ENCODE measurements at regions not wholly inside any gene's neighbourhood (a gene's known extent, or its start where the extent isn't known, plus 50 kb on each side); places are given as distances from the start of the nearest gene placed in this dataset.

- H3K27ac ChIP-seq, result no peak overlapping the region
- DNase-seq (ENCODE audit: low read depth, low spot score), result no peak
Measured at GRCh38 chr12:19848421-19848820, 409.1 kb downstream of the AEBP2 start.

- H3K27ac ChIP-seq, result no peak overlapping the region
- DNase-seq (ENCODE audit: low read depth, low spot score), result no peak
Measured at GRCh38 chr12:19849208-19849607, 409.9 kb downstream of the AEBP2 start.

DNA sequence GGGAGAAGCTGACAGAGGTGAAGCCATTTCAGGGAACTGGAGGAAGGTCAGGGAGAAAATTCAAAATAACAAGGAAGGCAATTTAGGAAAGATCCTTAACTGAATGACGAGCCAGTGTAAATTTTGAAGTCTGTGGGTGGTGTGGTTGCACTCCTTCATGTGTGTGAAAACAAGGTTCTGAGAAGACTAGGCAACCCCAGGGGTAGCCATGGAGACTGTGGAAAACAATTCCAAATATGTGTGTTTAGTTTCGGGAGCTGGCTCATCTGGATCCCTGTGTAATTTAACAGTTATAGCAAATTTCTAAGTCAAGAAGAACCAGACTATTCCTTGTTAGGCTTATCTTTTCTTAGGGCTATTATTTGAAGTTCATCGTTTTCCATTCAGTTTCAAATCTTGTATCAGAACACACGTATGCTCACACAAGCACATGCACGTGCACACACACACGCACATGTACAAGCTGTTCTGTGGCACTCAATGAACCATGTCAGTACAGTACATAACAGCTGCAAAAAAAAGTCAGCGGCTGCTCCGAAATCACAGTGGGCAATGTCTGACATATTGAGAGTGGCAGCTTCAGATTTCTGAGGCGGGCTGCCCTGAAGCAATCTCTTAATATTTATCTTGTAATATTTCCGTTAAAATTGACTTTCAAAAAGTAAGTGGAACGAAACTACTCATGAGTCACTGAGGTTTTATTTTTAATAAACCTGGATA is 411.2 kb downstream of the AEBP2 start:
- H3K27ac ChIP-seq, result no peak overlapping the region
- no peak for DNase-seq (ENCODE audit: low read depth, low spot score)

DNA sequence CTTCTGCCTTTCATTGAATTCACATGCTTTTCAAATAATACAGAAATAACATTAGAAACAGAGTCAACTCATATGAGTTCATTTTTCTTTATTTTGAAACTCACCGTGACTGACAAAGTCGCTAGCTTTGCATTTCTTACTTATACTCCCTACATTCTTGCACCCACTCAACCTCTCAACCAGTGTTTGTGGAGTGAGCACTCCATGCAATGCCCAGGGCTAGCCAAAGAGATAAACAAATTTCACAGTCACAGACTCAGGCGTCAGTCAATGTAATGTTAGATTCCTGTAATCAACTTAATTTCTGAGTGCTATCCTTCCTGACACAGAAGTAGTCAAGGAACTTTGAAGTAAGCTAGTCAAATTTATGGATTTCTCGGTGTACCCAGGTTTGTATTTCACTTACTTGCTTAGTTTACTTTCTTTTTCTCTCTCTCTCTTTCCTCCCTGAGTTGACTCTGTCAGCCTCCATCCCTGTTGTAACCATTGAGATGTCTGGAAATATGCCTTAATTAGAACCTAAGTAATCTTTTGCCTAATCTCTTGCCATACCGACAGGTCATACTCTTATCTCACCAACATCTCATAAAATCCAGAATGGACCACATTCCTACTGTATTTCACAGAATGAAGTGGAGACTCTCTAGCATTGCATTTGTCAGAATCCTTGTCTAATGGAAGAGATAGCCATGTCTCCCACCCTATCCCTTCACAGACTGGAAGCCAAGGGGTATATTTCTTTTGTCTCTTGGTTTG is 413.0 kb downstream of the AEBP2 start:
- DNase-seq (ENCODE audit: low read depth, low spot score), result no peak
- H3K27ac ChIP-seq, result no peak overlapping the region

GRCh38 chr12:19855851-19856250 is 416.6 kb downstream of the AEBP2 start:
- no peak overlapping the region for H3K27ac ChIP-seq
- DNase-seq (ENCODE audit: low read depth, low spot score), result no peak

DNA sequence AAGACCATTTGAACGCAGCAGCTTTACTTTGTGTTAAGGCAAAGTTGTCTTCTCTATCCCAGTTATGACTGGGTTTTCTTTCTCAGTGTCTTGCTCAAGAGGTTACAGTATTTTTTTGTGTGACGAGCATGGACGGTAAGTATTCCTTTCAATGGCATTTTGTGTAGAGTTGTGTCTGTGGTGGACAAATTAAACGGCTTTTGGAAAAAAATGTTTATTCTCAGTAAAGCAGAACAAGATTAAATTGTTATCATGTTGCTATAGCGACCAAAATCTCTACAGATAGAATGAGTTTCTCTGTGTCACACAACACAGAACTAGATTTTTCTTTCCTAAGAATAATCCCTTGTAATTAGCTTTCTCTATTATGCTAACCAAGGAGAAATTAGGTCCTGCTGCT is 417.1 kb downstream of the AEBP2 start:
- H3K27ac ChIP-seq, result no peak overlapping the region
- DNase-seq (ENCODE audit: low read depth, low spot score), result no peak

DNA sequence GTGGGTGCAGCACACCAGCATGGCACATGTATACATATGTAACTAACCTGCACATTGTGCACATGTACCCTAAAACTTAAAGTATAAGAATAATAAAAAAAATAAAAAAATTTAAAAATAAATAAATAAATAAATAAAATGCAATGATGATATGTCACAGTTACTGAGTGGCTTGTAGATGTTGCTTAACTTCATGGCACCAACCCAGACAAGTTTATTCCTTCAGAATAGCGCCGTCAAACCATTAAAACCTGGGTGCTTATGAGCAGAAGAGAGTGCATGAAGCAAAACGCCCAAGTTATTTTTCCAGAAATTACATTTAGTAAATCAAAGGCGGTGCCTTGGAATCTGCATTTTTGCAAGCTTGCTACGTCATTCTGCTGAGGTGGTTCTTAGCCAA is 417.9 kb downstream of the AEBP2 start:
- no peak overlapping the region for H3K27ac ChIP-seq
- DNase-seq (ENCODE audit: low read depth, low spot score), result no peak

- H3K27ac ChIP-seq, result no peak overlapping the region
- DNase-seq (ENCODE audit: low read depth, low spot score), result no peak
Measured at GRCh38 chr12:19867151-19867550, 427.9 kb downstream of the AEBP2 start.

DNA sequence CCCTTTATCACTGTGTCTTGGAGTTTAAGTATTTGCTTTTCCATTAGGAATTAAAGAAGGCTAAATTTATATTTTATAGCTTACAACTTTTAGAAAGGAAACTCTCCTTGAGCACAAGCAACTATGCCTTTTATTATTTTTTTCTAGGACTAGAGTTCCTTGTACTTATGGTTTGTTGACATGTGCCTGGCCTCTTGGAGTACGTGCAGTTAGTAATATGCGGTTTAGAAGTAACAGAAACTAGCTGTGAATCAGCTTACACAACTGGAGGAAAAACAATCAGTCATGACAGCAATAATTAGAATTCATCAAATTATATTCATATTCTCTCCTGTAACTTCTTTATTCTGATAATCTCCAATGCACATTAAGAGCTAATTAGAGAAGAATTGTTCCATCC is 428.7 kb downstream of the AEBP2 start:
- H3K27ac ChIP-seq, result no peak overlapping the region
- DNase-seq (ENCODE audit: low read depth, low spot score), result no peak

DNA sequence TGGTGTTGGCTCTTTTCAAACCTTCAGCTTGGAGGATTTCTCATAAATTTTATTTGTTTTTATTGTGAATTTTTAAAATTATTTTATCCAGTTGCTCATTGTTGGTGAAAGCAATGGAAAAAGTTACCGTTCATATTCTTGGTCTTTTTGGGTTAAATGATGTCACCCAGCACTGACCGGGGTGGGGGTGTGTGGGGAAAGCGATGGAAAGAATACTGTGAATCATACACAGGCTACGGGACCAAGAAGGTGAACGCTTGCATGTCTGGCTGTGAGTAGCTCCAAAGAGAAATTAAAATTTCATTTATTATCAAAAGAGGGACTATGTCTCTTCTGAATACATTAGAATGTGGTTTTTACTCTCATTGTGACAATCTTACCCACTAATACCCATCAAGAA is 430.1 kb downstream of the AEBP2 start:
- H3K27ac ChIP-seq, result no peak overlapping the region
- no peak for DNase-seq (ENCODE audit: low read depth, low spot score)

DNA sequence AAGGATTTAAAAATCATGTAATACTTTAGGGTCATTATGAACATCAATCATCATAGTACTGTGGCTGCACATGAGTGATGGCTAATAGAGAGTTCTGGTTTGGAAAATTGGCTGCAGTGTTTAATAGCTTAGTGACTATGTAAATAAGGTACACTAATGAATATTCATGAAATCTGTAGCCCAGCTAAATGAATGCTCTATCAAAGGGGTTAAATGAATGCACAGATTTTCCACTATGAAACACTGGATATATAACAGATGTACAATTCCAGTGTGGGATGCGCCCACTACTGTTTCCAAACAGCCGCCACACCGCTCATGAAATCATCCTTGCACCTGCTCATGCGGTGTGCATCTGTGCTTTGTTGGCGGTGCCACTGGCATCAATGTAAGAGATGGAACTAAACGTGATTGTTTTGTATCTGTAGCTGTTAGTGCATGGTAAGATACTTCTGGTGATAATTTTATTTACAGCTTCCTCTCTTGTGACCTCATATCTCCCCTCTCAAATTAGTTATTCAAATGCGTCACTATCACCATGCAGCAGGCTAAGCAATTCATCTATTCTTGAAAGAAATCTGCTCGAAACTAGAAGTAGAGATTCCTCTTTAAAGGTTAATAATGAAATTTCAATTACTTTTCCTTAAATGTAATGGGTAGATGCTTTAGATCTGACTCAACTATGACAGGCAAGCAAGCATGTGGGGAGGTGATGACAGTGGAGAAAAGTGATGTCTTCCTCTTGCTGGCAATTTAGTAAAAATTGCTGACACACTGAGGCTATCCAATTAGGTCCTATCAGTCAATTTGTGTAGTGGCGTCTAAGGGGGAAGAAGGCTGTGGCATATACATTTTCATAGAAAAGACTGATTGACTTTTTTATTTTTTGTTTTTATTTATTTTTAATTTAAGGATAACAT is 433.6 kb downstream of the AEBP2 start:
- no peak overlapping the region for H3K27ac ChIP-seq
- no peak for DNase-seq (ENCODE audit: low read depth, low spot score)

GRCh38 chr12:19880076-19880475 is 440.8 kb downstream of the AEBP2 start:
- no peak overlapping the region for H3K27ac ChIP-seq
- DNase-seq (ENCODE audit: low read depth, low spot score), result no peak

DNA sequence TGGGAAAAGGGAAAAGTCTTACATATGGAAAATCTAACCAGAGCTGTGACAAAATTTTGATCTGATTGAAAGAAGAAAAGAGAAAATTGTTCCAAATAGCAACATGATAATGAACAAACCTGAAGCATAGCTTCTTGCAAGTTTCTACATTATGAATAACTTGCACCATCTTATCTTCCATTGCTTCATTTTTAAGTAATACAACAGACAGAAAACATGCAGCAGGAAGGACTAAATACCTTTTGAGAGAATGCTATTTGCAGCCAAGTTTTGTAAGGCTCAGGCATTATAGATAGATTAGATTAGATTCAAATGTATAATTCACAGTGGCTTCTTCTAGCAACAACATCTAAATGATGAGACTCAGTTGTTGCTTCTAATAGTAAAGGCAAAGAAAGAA is 441.4 kb downstream of the AEBP2 start:
- no peak overlapping the region for H3K27ac ChIP-seq
- no peak for DNase-seq (ENCODE audit: low read depth, low spot score)

GRCh38 chr12:19882346-19882745 is 443.1 kb downstream of the AEBP2 start:
- H3K27ac ChIP-seq, result no peak overlapping the region
- no peak for DNase-seq (ENCODE audit: low read depth, low spot score)

DNA sequence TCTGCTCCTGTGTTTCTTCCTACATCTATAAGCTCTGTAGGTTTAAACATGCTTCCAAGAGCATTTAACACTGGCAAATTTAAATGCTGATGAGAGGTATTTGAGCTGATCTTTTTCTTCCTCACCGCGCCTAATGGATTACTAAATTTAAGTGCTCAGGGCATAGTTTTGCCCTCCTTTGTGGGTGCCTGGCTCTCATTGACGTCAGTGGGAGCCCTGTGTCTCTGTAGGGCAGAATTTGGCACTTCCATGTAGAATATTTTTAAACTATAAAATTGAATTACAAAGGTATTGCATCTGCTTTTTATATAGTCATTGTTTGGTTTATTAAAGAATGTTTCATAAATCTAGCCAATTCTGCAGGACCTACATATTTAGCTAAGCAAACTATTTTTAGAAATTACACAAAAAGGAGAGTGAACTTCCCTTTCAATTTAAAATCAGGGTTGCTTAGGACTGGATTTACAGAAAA is 444.8 kb downstream of the AEBP2 start:
- no peak for DNase-seq (ENCODE audit: low read depth, low spot score)

DNA sequence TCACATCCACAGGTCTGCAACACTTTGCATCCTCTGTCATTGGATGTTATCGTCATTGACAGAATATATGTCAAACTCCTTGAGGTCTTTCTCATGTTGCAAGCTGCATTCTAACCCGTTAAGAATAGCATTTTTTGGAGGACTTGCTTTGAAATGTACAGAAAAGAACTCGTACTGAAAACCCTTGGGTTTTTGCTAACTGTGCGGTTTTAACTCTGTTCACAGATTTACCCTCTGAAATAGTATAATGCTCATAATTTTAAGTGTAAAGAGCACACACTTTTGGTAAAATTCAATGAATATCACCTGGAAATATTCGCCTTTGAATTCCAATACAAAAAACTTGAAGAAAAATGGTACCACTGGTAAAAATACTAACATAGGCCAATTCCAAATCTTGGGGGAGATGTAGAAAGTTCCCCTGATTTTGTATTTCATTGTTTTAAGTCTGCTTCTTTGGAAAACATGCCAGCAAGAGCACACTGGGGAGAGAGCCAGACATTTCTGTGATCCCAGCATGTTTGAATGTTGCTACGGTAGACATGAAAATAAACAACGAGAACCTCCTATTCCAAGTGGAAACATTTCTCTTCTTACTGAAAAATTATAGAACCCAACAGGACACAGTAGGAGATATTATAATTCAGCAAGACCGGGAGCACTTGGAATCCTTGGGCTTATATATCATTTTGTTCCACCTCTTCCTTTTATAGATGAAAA is 446.0 kb downstream of the AEBP2 start:
- no peak for DNase-seq (ENCODE audit: low read depth, low spot score)
- H3K27ac ChIP-seq, result no peak overlapping the region

More for the DNA sequence above, 444.8 kb downstream of the AEBP2 start:
- no peak overlapping the region for H3K27ac ChIP-seq

DNA sequence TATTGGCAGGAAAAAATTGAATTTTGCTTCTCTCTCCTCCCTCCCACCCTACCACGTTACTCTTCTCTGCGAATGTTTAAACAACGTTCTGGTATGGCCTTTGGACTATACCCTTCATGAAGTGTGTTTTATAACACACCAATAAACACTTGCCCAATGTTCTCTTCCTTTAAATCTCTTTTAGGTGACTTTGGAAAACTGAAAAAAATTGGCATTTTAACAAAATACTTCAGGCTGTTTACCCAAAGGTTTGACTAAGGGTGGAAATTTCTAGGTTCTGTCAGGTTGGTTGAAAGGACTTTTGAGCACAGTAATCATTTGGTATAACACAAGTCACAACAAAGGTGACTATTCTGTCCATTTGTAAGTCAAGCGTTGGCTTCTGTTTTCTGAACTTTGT is 446.8 kb downstream of the AEBP2 start:
- H3K27ac ChIP-seq, result no peak overlapping the region

GRCh38 chr12:19886639-19887064 is 447.4 kb downstream of the AEBP2 start:
- DNase-seq (ENCODE audit: low read depth, low spot score), result no peak
- no peak overlapping the region for H3K27ac ChIP-seq

More for the DNA sequence above, 446.8 kb downstream of the AEBP2 start:
- DNase-seq (ENCODE audit: low read depth, low spot score), result no peak

- H3K27ac ChIP-seq, result no peak overlapping the region
- DNase-seq (ENCODE audit: low read depth, low spot score), result no peak
Measured at GRCh38 chr12:19890024-19890423, 450.7 kb downstream of the AEBP2 start.

Data from epithelial cell of prostate (primary cell).